ENCODE measurements at regions not wholly inside any gene's neighbourhood (a gene's known extent, or its start where the extent isn't known, plus 50 kb on each side); places are given as distances from the start of the nearest gene placed in this dataset.
"Not testable (repeated sequence)": the region's sequence is repeated elsewhere in the genome, so short reads cannot be mapped to it uniquely, and the experiment has no call there.

DNA sequence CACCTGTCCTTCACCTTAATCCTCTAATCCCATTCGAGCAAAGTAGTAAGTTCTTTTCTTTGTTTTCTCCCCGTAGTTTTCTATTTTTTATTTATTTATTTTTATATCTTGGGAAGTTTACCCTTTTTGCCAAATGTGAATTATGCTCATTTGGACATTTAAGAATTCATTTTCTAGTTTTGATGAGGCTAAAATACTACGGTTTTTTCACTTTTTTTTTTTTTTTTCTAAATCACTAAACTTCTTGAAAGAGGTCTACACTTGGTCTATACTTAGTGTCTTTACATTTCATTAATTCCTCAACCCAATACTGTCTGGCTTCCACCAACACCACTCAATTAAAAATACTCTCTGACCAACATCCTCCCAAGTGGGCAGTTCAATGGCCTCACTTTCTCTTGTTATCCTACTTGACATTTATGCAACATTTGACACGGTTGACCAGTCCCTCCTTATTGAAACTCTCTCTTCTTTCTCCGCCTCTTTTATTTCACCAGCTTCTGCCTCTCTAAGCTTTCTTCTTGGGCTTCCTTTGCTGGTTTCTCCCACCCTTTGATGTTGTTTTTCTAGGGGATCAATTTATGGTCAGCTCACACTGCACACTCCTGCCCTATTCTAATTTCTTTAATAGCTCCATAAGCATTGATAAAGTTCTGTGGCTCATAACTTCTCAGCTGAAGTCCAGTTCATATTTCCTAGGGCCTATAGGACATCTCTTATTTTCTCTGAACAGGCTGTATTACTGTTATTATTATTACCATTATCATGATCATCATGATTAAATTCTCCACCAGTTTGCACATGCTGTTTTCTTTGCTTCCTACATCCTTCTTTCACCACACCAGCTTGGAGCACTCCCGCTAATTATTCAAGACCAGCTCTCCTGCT, 72.6 kb upstream of the CITED2 start:
- Mint-ChIP-seq H3K4me3 (no peak overlapping the region), H3K4me1 (ENCODE audit: low read depth) (peaks cover 69% of the 10 kb centered on the region)

DNA sequence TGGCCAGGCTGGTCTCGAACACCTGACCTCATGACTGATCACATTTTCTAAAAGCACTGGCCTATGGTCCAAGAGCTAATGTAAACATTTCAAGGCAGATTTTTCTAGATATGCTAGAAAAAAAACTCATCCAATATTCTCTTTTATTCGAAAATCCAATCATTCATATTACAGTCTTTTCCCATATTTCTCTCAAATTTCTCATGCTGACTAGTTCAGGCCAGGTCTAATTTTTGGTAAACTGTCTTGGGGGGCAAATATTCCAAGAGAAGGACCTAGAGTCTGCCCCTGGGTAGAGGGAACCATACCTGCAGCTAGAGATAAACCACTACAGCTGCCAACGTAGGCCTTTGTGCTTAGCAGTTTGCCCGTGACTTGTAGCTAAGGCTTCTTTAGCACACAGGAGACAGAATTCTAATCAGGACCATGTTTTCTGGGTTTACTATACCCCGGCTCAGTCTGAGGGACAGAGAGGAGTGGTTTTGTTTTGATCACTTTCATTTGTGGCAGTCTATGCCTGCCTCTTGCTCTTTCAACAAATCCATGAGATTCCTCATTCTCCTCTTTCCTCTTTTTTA, 71.8 kb upstream of the CITED2 start:
- TF ChIP-seq, protein P1, sequence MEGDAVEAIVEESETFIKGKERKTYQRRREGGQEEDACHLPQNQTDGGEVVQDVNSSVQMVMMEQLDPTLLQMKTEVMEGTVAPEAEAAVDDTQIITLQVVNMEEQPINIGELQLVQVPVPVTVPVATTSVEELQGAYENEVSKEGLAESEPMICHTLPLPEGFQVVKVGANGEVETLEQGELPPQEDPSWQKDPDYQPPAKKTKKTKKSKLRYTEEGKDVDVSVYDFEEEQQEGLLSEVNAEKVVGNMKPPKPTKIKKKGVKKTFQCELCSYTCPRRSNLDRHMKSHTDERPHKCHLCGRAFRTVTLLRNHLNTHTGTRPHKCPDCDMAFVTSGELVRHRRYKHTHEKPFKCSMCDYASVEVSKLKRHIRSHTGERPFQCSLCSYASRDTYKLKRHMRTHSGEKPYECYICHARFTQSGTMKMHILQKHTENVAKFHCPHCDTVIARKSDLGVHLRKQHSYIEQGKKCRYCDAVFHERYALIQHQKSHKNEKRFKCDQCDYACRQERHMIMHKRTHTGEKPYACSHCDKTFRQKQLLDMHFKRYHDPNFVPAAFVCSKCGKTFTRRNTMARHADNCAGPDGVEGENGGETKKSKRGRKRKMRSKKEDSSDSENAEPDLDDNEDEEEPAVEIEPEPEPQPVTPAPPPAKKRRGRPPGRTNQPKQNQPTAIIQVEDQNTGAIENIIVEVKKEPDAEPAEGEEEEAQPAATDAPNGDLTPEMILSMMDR (IDR thresholded peaks at IDR 0.05) = no peak
- Mint-ChIP-seq H3K27ac (no peak overlapping the region), H3K27me3 (ENCODE audit: insufficient read depth) (no peaks in the 10 kb centered on the region), H3K4me3 (no peak overlapping the region), H3K36me3 (ENCODE audit: low read depth) (no peaks in the 10 kb centered on the region), H3K9me3 (no peaks in the 10 kb centered on the region; the same call in 1 of the 2 replicates), H3K4me1 (ENCODE audit: low read depth) (peaks cover 66% of the 10 kb centered on the region)
- no peak for DNase-seq

More for the DNA sequence above, 72.6 kb upstream of the CITED2 start:
- Mint-ChIP-seq H3K36me3 (ENCODE audit: low read depth) (no peaks in the 10 kb centered on the region), H3K9me3 (no peaks in the 10 kb centered on the region; the same call in 1 of the 2 replicates), H3K27me3 (ENCODE audit: insufficient read depth) (no peaks in the 10 kb centered on the region), H3K27ac (no peak overlapping the region; the same call in 1 of the 2 replicates)
- TF ChIP-seq, protein P1 (IDR thresholded peaks at IDR 0.05) = no peak
- DNase-seq = no peak

DNA sequence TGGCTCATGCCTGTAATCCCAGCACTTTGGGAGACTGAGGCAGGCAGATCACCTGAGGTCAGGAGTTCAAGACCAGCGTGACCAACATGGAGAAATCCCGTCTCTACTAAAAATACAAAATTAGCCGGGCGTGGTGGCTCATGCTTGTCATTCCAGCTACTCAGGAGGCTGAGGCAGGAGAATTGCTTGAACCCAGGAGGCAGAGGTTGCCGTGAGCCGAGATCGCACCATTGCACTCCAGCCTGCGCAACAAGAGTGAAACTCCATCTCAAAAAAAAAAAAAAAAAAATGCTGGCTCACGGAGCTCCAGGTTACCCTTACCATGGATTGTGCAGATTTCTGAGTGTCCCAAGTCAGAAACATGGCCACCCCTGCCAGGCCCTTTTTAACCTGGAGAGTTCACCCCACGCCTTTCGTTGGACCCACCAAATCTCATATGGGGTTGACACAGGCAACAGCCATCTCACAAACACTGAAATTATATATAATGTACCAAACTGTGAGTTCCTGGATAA, 69.9 kb upstream of the CITED2 start:
- not testable (repeated sequence) for H3K36me3 Mint-ChIP-seq (ENCODE audit: low read depth); DNase-seq; H3K4me3 Mint-ChIP-seq; H3K9me3 Mint-ChIP-seq; H3K27ac Mint-ChIP-seq; H3K27me3 Mint-ChIP-seq (ENCODE audit: insufficient read depth)
- peaks cover 53% of the 10 kb centered on the region for H3K4me1 Mint-ChIP-seq (ENCODE audit: low read depth)

DNA sequence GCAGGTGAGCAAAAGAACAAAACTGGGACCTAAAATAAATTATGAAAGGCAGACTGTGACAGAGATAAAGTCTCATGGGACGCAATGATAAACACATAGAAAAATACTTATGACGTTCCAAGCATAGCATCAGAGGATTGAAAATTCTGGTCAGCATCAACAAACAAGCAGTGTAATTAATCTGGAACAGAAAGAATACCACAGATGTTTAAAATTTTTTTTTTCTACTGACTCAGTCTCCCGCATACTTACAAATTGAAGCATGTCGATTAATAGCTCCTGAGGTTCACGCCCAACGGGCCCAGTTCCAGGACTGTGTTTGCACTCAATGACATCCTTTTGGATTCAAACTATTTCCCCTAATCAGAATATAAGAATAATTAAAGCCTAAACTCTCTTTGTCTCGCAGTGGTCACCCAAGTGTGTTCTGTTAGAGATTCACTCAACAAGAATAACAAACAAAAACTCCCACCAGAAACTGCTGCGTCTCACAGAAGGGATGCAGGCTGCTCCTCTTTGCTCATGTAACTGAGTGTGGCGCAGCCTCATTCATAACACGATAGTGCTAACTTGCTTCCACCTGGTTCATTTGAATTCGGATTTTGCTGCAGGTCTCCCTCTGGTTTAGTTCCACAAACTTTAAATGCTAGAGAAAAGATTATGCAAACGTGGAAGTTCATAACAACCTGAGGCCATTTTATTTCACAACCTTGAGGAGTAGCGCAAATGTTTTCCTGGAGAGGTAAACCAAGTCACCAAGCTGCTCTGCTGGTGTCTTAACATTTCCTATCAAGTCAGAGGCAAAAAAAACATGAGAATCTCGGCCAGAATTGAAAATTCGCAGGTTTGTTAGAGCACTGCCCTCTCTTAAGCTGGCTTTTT, 69.0 kb upstream of the CITED2 start:
- Mint-ChIP-seq H3K36me3 (ENCODE audit: low read depth) (no peaks in the 10 kb centered on the region), H3K4me3 (peak overlapping the region; percentile 5), H3K4me1 (ENCODE audit: low read depth) (peaks cover 45% of the 10 kb centered on the region), H3K27me3 (ENCODE audit: insufficient read depth) (no peaks in the 10 kb centered on the region), H3K27ac (peak overlapping the region; percentile 28), H3K9me3 (no peaks in the 10 kb centered on the region; the same call in 1 of the 2 replicates)
- no peak for DNase-seq
- TF ChIP-seq, protein P1 (IDR thresholded peaks at IDR 0.05) = no peak

DNA sequence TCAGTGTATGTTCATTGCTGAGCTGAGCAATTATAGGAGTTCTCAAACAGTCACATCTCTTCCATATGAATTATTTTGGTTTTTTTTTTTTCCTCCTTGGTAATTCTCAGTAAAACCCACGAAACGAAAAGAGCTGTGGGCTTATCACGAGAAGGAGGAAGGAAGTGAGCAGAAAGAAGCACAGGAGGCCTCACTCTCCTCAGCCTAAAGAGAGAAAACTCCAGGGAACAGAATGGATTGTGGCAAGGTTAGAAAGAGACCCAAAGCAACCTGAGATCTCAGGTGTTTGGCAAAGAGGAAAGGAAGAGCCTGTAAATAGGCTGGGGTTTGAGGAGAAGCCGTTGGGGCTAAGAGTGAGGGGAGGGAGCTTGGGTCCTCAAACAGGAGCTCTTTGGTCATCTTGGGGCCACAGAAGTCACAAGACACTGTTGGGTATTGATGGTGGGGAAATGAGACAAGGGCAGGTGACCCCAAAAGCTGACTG, 67.8 kb upstream of the CITED2 start:
- Mint-ChIP-seq H3K9me3 (no peaks in the 10 kb centered on the region; the same call in 1 of the 2 replicates), H3K4me3 (no peak overlapping the region), H3K36me3 (ENCODE audit: low read depth) (no peaks in the 10 kb centered on the region), H3K4me1 (ENCODE audit: low read depth) (peaks cover 32% of the 10 kb centered on the region), H3K27ac (no peak overlapping the region), H3K27me3 (ENCODE audit: insufficient read depth) (no peaks in the 10 kb centered on the region)
- TF ChIP-seq, protein P1 (IDR thresholded peaks at IDR 0.05) = no peak
- DNase-seq = no peak

Data from HFFc6 (cell line).